Small intestine (tissue), 7 donors: ENCODE measurements at regions not wholly inside any gene's neighbourhood (a gene's known extent, or its start where the extent isn't known, plus 50 kb on each side); places are given as distances from the start of the nearest gene placed in this dataset.

Experiments
- DNase-seq, 2 donors: peaks; one replicate each; pipeline versions ENCODE4 v3.0.0 to v3.0.0-alpha.2; 2013
- FAIRE-seq: peaks from 2 replicates; lab custom pipeline; 2012; peaks lifted over from hg19 to GRCh38; lab: Jason Lieb, UNC
- H3K27ac ChIP-seq, 3 donors: one replicate each; pipeline ENCODE4 v1.5.1; 2013; ENCODE audit warnings: low read length in 2 of 3, mild to moderate bottlenecking in 2 of 3, control low read depth in 1 of 3, inconsistent platforms in 1 of 3, low read depth in 1 of 3, moderate library complexity in 1 of 3
- H3K27me3 ChIP-seq, 3 donors: one replicate each; pipeline ENCODE4 v1.6.1; 2013; ENCODE audit warnings: low read length in 3 of 3, inconsistent platforms in 1 of 3; ENCODE audit not compliant: control insufficient read depth in 3 of 3, insufficient read depth in 3 of 3
- H3K36me3 ChIP-seq, 3 donors: one replicate each; pipeline ENCODE4 v1.6.1; 2013; ENCODE audit warnings: low read length in 3 of 3, inconsistent platforms in 1 of 3, low read depth in 1 of 3, mild to moderate bottlenecking in 1 of 3, moderate library complexity in 1 of 3; ENCODE audit not compliant: control insufficient read depth in 3 of 3, insufficient read depth in 2 of 3
- H3K4me1 ChIP-seq, 3 donors: one replicate each; pipeline ENCODE4 v1.6.1; 2013; ENCODE audit warnings: low read length in 2 of 3, inconsistent platforms in 1 of 3, low read depth in 1 of 3, mild to moderate bottlenecking in 1 of 3, moderate library complexity in 1 of 3; ENCODE audit not compliant: control insufficient read depth in 3 of 3, insufficient read depth in 2 of 3
- H3K4me3 ChIP-seq, 3 donors: one replicate each; pipeline ENCODE4 v1.5.1; 2013; ENCODE audit warnings: low read length in 3 of 3, control low read depth in 1 of 3, inconsistent platforms in 1 of 3, low read depth in 1 of 3, mild to moderate bottlenecking in 1 of 3, moderate library complexity in 1 of 3
- H3K9me3 ChIP-seq, 2 donors: one replicate each; pipeline ENCODE4 v1.6.1; 2013; ENCODE audit warnings: low read depth in 1 of 2, low read length in 1 of 2; ENCODE audit not compliant: control insufficient read depth in 2 of 2, insufficient read depth in 1 of 2
- WGBS, 3 donors: extraction: QIAGEN DNeasy Blood & Tissue Kit; methylation state at CpG; one replicate each; pipeline ENCODE4 v1.1.7; 2013; 5-methylcytosine and 5-hydroxymethylcytosine counted together
- donor health status: healthy with polysubstance abuse.
- donor health status: control.
- donor health status: control.
- donor health status: Bipolar disorder and iron deficiency.
- donor health status: healthy.

- H3K4me3 ChIP-seq = no peak overlapping the region
- WGBS, 3 donors = 89 to 93% (median 89%) methylated on average over 2 of the region's 2 CpGs
- H3K4me1 ChIP-seq = no peaks in the 10 kb centered on the region
- no peaks in the 10 kb centered on the region for H3K9me3 ChIP-seq
- no peaks in the 10 kb centered on the region for H3K36me3 ChIP-seq
- FAIRE-seq (no peak), DNase-seq (no peak)
- H3K27me3 ChIP-seq = no peaks in the 10 kb centered on the region
- no peak overlapping the region for H3K27ac ChIP-seq
Measured at GRCh38 chr10:89889606-89890005, 188.2 kb downstream of the KIF20B start.

GRCh38 chr10:89891006-89891535, 189.7 kb downstream of the KIF20B start:
- H3K27ac ChIP-seq = no peak overlapping the region
- H3K4me1 ChIP-seq = no peaks in the 10 kb centered on the region
- H3K27me3 ChIP-seq = no peaks in the 10 kb centered on the region
- H3K36me3 ChIP-seq = no peaks in the 10 kb centered on the region
- WGBS, 3 donors = 62 to 69% (median 64%) methylated on average over 2 of the region's 2 CpGs
- no peak for DNase-seq
- no peaks in the 10 kb centered on the region for H3K9me3 ChIP-seq
- H3K4me3 ChIP-seq = no peak overlapping the region
- no peak for FAIRE-seq

GRCh38 chr10:89894051-89894450, 192.7 kb downstream of the KIF20B start:
- no peak for DNase-seq
- no peak overlapping the region for H3K27ac ChIP-seq
- H3K4me3 ChIP-seq = no peak overlapping the region
- 93 to 97% (median 95%) methylated on average over 1 of the region's 1 CpG for WGBS, 3 donors
- H3K27me3 ChIP-seq = no peaks in the 10 kb centered on the region
- no peaks in the 10 kb centered on the region for H3K9me3 ChIP-seq
- no peaks in the 10 kb centered on the region for H3K4me1 ChIP-seq
- no peak for FAIRE-seq
- H3K36me3 ChIP-seq = no peaks in the 10 kb centered on the region

GRCh38 chr10:89900554-89900953, 199.2 kb downstream of the KIF20B start:
- no peak overlapping the region for H3K4me3 ChIP-seq
- no peaks in the 10 kb centered on the region for H3K4me1 ChIP-seq
- H3K27me3 ChIP-seq = no peaks in the 10 kb centered on the region
- no peaks in the 10 kb centered on the region for H3K9me3 ChIP-seq
- DNase-seq (no peak), FAIRE-seq (no peak)
- no peak overlapping the region for H3K27ac ChIP-seq
- no peaks in the 10 kb centered on the region for H3K36me3 ChIP-seq
- 77 to 91% (median 87%) methylated on average over 1 of the region's 1 CpG for WGBS, 3 donors

- 91 to 98% (median 95%) methylated on average over 1 of the region's 1 CpG for WGBS, 3 donors
Measured at GRCh38 chr10:89901895-89902294, 200.5 kb downstream of the KIF20B start.

GRCh38 chr10:89904755-89905154, 203.4 kb downstream of the KIF20B start:
- H3K27me3 ChIP-seq = no peaks in the 10 kb centered on the region

More at GRCh38 chr10:89901895-89902294, 200.5 kb downstream of the KIF20B start:
- Histone ChIP-seq H3K9me3 (no peaks in the 10 kb centered on the region), H3K27me3 (no peaks in the 10 kb centered on the region), H3K4me3 (no peak overlapping the region), H3K36me3 (no peaks in the 10 kb centered on the region), H3K27ac (no peak overlapping the region), H3K4me1 (no peaks in the 10 kb centered on the region)
- FAIRE-seq (no peak), DNase-seq (no peak)

GRCh38 chr10:89909752-89910151, 208.4 kb downstream of the KIF20B start:
- H3K27ac ChIP-seq = no peak overlapping the region
- FAIRE-seq (no peak), DNase-seq (no peak)
- H3K4me1 ChIP-seq = no peaks in the 10 kb centered on the region
- H3K9me3 ChIP-seq = no peaks in the 10 kb centered on the region
- 37 to 53% (median 49%) methylated on average over 3 of the region's 3 CpGs for WGBS, 3 donors
- H3K27me3 ChIP-seq = peaks cover 0 to 2% (median 0%) of the 10 kb centered on the region in 3 donors
- H3K4me3 ChIP-seq = no peak overlapping the region
- H3K36me3 ChIP-seq = no peaks in the 10 kb centered on the region

More at GRCh38 chr10:89904755-89905154, 203.4 kb downstream of the KIF20B start:
- DNase-seq (no peak), FAIRE-seq (no peak)
- Histone ChIP-seq H3K4me1 (no peaks in the 10 kb centered on the region), H3K27ac (no peak overlapping the region), H3K4me3 (no peak overlapping the region), H3K36me3 (no peaks in the 10 kb centered on the region), H3K9me3 (no peaks in the 10 kb centered on the region)
- WGBS, 3 donors = 75 to 86% (median 80%) methylated on average over 4 of the region's 4 CpGs

GRCh38 chr10:89915021-89915420, 213.6 kb downstream of the KIF20B start:
- Histone ChIP-seq H3K4me3 (no peak overlapping the region), H3K36me3 (no peaks in the 10 kb centered on the region), H3K9me3 (no peaks in the 10 kb centered on the region), H3K4me1 (no peaks in the 10 kb centered on the region), H3K27me3 (peaks cover 0 to 2% (median 0%) of the 10 kb centered on the region in 3 donors), H3K27ac (no peak overlapping the region)
- no peak for FAIRE-seq
- 59 to 78% (median 72%) methylated on average over 2 of the region's 2 CpGs for WGBS, 3 donors
- DNase-seq = no peak

- Histone ChIP-seq H3K27ac (no peak overlapping the region), H3K36me3 (no peaks in the 10 kb centered on the region), H3K9me3 (no peaks in the 10 kb centered on the region), H3K4me1 (no peaks in the 10 kb centered on the region), H3K4me3 (no peak overlapping the region), H3K27me3 (peaks cover 0 to 2% (median 0%) of the 10 kb centered on the region in 3 donors)
- no peak for DNase-seq
- no peak for FAIRE-seq
Measured at GRCh38 chr10:89915968-89916367, 214.6 kb downstream of the KIF20B start.
